Activated CD8-positive, alpha-beta memory T cell treated with anti-CD3 and anti-CD28 coated beads for 24 hours (primary cell): ENCODE measurements at regions not wholly inside any gene's neighbourhood (a gene's known extent, or its start where the extent isn't known, plus 50 kb on each side); places are given as distances from the start of the nearest gene placed in this dataset.
"Not testable (repeated sequence)": the region's sequence is repeated elsewhere in the genome, so short reads cannot be mapped to it uniquely, and the experiment has no call there.

Experiments used
- DNase-seq: peaks from one replicate; pipeline ENCODE4 v3.0.0-alpha.2; 2020

DNA sequence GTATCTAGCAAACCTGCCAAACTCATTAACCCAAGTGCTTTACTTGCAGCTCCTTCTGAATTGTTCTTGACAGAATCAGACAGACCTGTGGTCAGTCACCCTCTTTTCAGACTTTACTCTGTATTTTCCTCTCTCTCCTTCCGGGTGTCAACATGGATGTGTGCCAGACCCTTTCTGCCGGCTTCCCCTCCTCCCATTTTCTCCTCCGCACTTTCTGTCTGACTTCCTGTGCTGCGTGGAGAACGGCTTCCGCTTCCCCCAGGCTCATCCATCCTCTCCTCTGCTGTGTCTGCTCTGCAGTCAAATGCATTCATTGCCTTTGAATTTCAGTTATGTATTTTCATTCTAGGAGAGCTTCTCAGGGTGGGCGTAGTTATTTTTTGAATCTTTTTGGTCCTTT lies 53.3 kb upstream of the LRPAP1 start:
- DNase-seq: not testable (repeated sequence)

- DNase-seq: no peak
Measured at GRCh38 chr4:3582091-3582475, 49.9 kb upstream of the LRPAP1 start.
